ENCODE measurements at regions not wholly inside any gene's neighbourhood (a gene's known extent, or its start where the extent isn't known, plus 50 kb on each side); places are given as distances from the start of the nearest gene placed in this dataset.

DNA sequence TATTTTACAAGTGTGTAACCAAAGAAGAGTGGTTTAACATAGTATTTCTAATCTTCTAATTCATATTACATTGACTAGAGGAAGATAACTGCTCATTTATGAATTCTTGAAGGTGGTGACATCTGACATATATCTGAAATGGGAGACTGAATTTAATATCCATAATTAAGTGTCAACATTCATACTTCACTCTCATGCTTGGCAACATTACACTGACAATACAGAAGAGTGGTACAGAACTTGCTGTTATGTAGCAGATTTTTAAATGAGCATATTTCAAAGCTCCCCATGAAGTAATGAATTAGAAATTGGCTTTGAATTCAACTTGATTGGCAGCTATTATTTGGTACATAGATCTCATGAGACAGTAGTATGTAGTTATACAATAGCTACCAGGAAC, 125.8 kb upstream of the POT1 start:
- no peaks in the 10 kb centered on the region for H3K4me1 Mint-ChIP-seq
- H3K27ac Mint-ChIP-seq: no peak overlapping the region
- no peak overlapping the region for H3K4me3 Mint-ChIP-seq
- H3K36me3 Mint-ChIP-seq (ENCODE audit: low read depth): no peaks in the 10 kb centered on the region
- no peaks in the 10 kb centered on the region for H3K9me3 Mint-ChIP-seq
- no peak for ATAC-seq (replicated peaks)
- no peaks in the 10 kb centered on the region for H3K27me3 Mint-ChIP-seq

- Mint-ChIP-seq H3K36me3 (ENCODE audit: low read depth) (no peaks in the 10 kb centered on the region), H3K27ac (no peak overlapping the region), H3K27me3 (no peaks in the 10 kb centered on the region), H3K4me1 (no peaks in the 10 kb centered on the region), H3K9me3 (peaks cover 11% of the 10 kb centered on the region), H3K4me3 (no peak overlapping the region)
- no peak for ATAC-seq (replicated peaks)
These were observed 117.1 kb upstream of the POT1 start for GRCh38 chr7:125046767-125047166.

DNA sequence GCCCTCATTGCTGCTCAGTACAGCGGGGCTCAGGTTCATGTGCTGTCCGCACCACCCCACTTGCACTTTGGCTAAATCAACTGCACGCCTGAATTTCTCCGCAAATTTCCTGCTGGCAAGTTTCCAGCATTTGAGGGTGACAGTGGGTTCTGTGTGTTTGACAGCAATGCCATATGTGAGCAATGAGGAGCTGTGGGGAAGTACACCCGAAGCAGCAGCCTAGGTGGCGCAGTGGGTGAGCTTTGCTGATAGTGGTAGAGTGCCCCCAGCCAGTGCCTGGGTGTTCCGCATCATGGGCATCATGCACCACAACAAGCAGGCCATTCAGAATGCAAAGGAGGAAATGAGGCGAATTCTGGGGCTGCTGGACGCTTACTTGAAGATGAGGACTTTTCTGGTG, 103.9 kb upstream of the POT1 start:
- no peak overlapping the region for H3K27ac Mint-ChIP-seq
- H3K9me3 Mint-ChIP-seq: no peaks in the 10 kb centered on the region
- no peaks in the 10 kb centered on the region for H3K27me3 Mint-ChIP-seq
- ATAC-seq (replicated peaks): no peak
- no peaks in the 10 kb centered on the region for H3K36me3 Mint-ChIP-seq (ENCODE audit: low read depth)
- H3K4me1 Mint-ChIP-seq: no peaks in the 10 kb centered on the region
- no peak overlapping the region for H3K4me3 Mint-ChIP-seq

DNA sequence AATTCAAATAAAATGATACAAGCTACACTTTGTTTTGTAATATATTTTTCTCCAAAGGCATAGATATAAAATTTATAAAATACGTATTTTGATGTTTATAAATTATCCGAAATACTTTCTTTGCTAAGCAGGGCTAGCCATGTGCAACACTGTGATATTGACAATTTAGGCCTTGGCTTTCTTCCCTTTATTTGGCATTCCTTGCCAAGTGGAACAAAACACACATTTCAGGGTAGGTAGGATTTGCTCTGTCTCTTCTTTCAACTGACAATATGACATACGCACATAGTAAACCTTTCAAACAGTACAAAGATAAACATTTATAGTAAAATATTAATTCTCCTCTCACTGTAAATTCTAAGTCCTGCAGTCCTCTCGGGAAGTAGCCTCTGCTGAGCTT, 103.3 kb upstream of the POT1 start:
- ATAC-seq (replicated peaks): no peak
- Mint-ChIP-seq H3K9me3 (no peaks in the 10 kb centered on the region), H3K4me3 (no peak overlapping the region), H3K36me3 (ENCODE audit: low read depth) (no peaks in the 10 kb centered on the region), H3K27ac (no peak overlapping the region), H3K4me1 (no peaks in the 10 kb centered on the region), H3K27me3 (no peaks in the 10 kb centered on the region)

DNA sequence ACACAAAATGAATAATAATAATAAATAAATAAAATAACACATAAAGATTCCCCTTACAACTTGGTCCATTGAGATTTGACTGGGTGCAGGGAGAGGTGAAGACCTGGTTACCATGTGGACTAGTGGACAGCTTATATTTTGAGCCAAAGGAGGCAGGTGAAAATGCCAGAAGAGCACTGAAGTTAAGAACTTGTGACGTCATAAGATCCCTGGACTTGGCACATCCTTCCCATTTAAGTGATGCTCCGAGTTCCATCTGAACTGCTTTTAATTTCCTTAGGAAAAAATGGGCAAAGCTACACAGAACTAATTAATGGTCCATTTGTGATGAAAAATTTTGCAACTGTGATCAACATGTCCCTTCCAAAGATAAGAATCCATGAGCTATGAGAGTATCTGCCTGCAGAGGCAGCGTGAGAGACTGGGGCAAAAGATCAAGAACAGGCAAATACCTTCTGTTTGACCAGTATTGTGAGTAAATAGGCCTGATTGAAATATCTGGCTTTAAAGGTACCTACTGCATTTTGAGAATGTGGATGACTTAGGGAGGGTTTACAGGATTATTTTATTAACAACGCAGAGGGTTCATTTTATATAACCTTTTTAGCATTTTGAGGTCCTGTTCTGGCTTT, 101.2 kb upstream of the POT1 start:
- ATAC-seq (replicated peaks): no peak
- no peaks in the 10 kb centered on the region for H3K36me3 Mint-ChIP-seq (ENCODE audit: low read depth)
- no peak overlapping the region for H3K27ac Mint-ChIP-seq
- no peak overlapping the region for H3K4me3 Mint-ChIP-seq
- H3K27me3 Mint-ChIP-seq: no peaks in the 10 kb centered on the region
- no peaks in the 10 kb centered on the region for H3K9me3 Mint-ChIP-seq
- H3K4me1 Mint-ChIP-seq: no peaks in the 10 kb centered on the region

DNA sequence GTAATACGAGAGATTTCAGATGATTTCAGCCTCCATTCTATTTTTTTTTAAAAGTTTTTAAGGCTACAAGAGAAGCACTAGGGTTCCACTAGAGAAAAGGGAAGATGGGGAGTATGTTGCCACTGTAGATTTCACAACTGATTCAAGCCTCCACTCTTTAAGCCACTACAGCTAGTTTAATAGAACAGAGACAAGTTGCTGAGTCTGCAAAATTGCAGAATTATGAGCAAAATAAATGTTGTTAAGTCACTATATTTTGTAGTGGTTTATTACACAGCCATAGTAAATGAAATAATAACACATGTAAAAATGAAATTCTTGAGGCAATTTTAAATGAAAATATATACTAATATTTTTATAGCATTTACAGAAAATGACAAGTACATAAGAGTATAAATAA, 96.0 kb upstream of the POT1 start:
- no peaks in the 10 kb centered on the region for H3K36me3 Mint-ChIP-seq (ENCODE audit: low read depth)
- no peaks in the 10 kb centered on the region for H3K4me1 Mint-ChIP-seq
- peaks cover 7% of the 10 kb centered on the region for H3K9me3 Mint-ChIP-seq
- no peak overlapping the region for H3K27ac Mint-ChIP-seq
- no peak for ATAC-seq (replicated peaks)
- H3K27me3 Mint-ChIP-seq: no peaks in the 10 kb centered on the region
- no peak overlapping the region for H3K4me3 Mint-ChIP-seq

- no peak overlapping the region for H3K27ac Mint-ChIP-seq
- H3K36me3 Mint-ChIP-seq (ENCODE audit: low read depth): no peaks in the 10 kb centered on the region
- no peaks in the 10 kb centered on the region for H3K4me1 Mint-ChIP-seq
- no peak overlapping the region for H3K4me3 Mint-ChIP-seq
- no peaks in the 10 kb centered on the region for H3K27me3 Mint-ChIP-seq
- no peak for ATAC-seq (replicated peaks)
- H3K9me3 Mint-ChIP-seq: peaks cover 11% of the 10 kb centered on the region
These were observed 91.2 kb upstream of the POT1 start for GRCh38 chr7:125020801-125021200.

DNA sequence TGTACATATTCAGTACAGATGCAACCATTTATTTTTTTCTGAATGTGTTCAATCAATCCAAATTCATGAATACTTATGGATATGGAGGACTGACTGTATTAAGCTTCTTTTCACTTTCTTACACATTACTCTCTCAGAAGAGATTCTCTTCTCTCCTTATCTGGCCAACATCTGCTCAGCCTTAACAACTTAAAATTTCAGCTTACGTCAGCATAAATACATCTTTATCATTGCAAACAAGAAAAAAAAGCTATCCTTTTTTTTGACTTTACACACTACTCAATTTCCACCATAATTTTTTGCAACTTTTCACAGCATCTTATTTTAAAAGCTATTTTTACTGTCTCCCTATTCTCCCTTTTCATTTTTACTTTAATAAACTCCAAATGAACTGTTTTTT, 80.9 kb upstream of the POT1 start:
- H3K4me1 Mint-ChIP-seq: no peaks in the 10 kb centered on the region
- no peaks in the 10 kb centered on the region for H3K36me3 Mint-ChIP-seq (ENCODE audit: low read depth)
- H3K27ac Mint-ChIP-seq: no peak overlapping the region
- no peak for ATAC-seq (replicated peaks)
- H3K9me3 Mint-ChIP-seq: no peaks in the 10 kb centered on the region
- H3K4me3 Mint-ChIP-seq: no peak overlapping the region
- H3K27me3 Mint-ChIP-seq: no peaks in the 10 kb centered on the region

DNA sequence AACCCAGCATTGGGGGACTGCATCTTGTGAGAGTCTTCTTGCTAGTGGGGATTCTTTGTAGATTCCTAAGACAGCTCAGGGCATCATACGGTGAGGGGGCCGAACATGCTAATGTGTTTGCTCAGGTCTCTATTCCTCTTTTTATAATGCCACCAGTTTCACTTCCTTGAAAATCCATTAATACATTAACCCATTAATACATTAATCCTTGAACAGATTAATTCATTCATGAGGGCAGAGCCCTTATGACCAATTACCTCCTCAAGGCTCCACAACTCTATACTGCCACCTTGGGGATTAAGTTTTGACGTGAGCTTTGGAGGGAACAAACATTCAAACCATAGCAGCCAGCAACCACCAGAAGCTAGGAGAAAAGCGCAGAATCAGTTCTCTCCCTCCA, 67.2 kb upstream of the POT1 start:
- no peak overlapping the region for H3K27ac Mint-ChIP-seq
- no peak overlapping the region for H3K4me3 Mint-ChIP-seq
- H3K27me3 Mint-ChIP-seq: no peaks in the 10 kb centered on the region
- no peaks in the 10 kb centered on the region for H3K9me3 Mint-ChIP-seq
- no peaks in the 10 kb centered on the region for H3K36me3 Mint-ChIP-seq (ENCODE audit: low read depth)
- ATAC-seq (replicated peaks): no peak
- no peaks in the 10 kb centered on the region for H3K4me1 Mint-ChIP-seq

DNA sequence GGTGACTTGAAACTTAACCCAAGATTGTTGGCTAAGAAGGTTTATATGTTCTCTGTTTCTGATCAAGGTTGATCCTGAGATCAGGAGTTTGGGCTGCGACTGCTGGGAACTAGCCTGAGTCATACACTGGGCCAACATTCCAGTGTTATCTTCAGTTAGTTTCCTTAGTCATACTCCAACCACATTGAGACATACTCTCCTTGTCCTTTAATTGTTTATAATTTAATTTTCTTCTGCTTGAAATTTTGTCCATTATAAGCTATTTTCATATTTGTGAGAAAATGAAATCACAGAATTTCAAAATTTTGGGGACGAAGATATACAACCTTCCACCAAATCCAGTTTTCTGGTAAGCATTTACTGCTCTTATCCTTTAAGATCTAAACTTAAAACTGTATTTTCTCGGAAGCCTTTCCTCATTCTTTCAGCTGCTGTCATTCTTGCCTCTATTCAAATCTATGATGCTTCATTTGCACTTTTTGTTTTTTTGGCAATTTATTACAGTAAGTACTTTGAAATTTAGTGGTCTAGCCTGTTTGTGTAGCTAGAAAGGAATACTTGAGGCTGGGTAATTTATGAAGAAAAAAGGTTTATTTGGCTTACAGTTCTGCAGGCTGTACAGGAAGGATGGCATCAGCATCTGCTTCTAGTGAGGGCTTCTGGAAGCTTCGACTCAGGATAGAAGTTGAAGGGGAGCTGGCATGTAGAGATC, 63.4 kb upstream of the POT1 start:
- no peaks in the 10 kb centered on the region for H3K4me1 Mint-ChIP-seq
- ATAC-seq (replicated peaks): no peak
- no peaks in the 10 kb centered on the region for H3K27me3 Mint-ChIP-seq
- H3K4me3 Mint-ChIP-seq: no peak overlapping the region
- H3K9me3 Mint-ChIP-seq: no peaks in the 10 kb centered on the region
- no peak overlapping the region for H3K27ac Mint-ChIP-seq
- no peaks in the 10 kb centered on the region for H3K36me3 Mint-ChIP-seq (ENCODE audit: low read depth)

- H3K36me3 Mint-ChIP-seq (ENCODE audit: low read depth): no peaks in the 10 kb centered on the region
- no peak for ATAC-seq (replicated peaks)
- H3K4me1 Mint-ChIP-seq: no peaks in the 10 kb centered on the region
- H3K9me3 Mint-ChIP-seq: no peaks in the 10 kb centered on the region
- no peak overlapping the region for H3K27ac Mint-ChIP-seq
- H3K4me3 Mint-ChIP-seq: no peak overlapping the region
- H3K27me3 Mint-ChIP-seq: no peaks in the 10 kb centered on the region
These were observed 60.3 kb upstream of the POT1 start for GRCh38 chr7:124989911-124990310.

All from activated T-helper 17 cell treated with anti-CD3 and anti-CD28 coated beads, Interleukin-2, amount 50 U/mL, for 72 hours (primary cell).